HFFc6 (cell line): ENCODE measurements at regions not wholly inside any gene's neighbourhood (a gene's known extent, or its start where the extent isn't known, plus 50 kb on each side); places are given as distances from the start of the nearest gene placed in this dataset.

Experiments used
- DNase-seq: peaks from one replicate; pipeline ENCODE4 v3.0.0-alpha.2; 2018
- H3K27ac Mint-ChIP-seq: 2 replicates; pipeline ENCODE4 v1.8.0; 2020; ENCODE audit warnings: mild to moderate bottlenecking, mixed read lengths
- H3K27me3 Mint-ChIP-seq: 2 replicates; pipeline ENCODE4 v1.8.0; 2021; ENCODE audit warnings: mild to moderate bottlenecking, moderate library complexity, mixed read lengths; ENCODE audit not compliant: insufficient read depth
- H3K36me3 Mint-ChIP-seq: 2 replicates; pipeline ENCODE4 v1.8.0; 2021; ENCODE audit warnings: low read depth, mixed read lengths
- H3K4me1 Mint-ChIP-seq: 2 replicates; pipeline ENCODE4 v1.8.0; 2020; ENCODE audit warnings: low read depth, mixed read lengths
- H3K4me3 Mint-ChIP-seq: 2 replicates; pipeline ENCODE4 v1.8.0; 2020; ENCODE audit warnings: mild to moderate bottlenecking, moderate library complexity, mixed read lengths
- H3K9me3 Mint-ChIP-seq: 2 replicates; pipeline ENCODE4 v1.8.0; 2020; ENCODE audit warnings: mild to moderate bottlenecking, mixed read lengths
- CTCF ChIP-seq: fragments of 200-600 bp; sonication (generic); IDR thresholded peaks from 2 replicates; pipeline ENCODE4 v1.5.0; 2021; ENCODE audit warnings: antibody characterized with exemption, mild to moderate bottlenecking

- no peak overlapping the region for H3K4me3 Mint-ChIP-seq
- H3K36me3 Mint-ChIP-seq = no peaks in the 10 kb centered on the region
- peaks cover 2% of the 10 kb centered on the region; the same call in 1 of the 2 replicates for H3K27me3 Mint-ChIP-seq
- H3K4me1 Mint-ChIP-seq = no peaks in the 10 kb centered on the region
- no peak for DNase-seq
- TF ChIP-seq CTCF = no peak
- no peak overlapping the region for H3K27ac Mint-ChIP-seq
- H3K9me3 Mint-ChIP-seq = no peaks in the 10 kb centered on the region
These were observed 121.0 kb upstream of the SH3BP4 start for GRCh38 chr2:234830853-234831252.

GRCh38 chr2:234829074-234829455, 122.8 kb upstream of the SH3BP4 start:
- H3K4me1 Mint-ChIP-seq = no peaks in the 10 kb centered on the region
- H3K4me3 Mint-ChIP-seq = no peak overlapping the region
- H3K36me3 Mint-ChIP-seq = no peaks in the 10 kb centered on the region
- no peaks in the 10 kb centered on the region for H3K9me3 Mint-ChIP-seq
- TF ChIP-seq CTCF = no peak
- no peak for DNase-seq
- no peak overlapping the region for H3K27ac Mint-ChIP-seq
- peaks cover 2% of the 10 kb centered on the region; the same call in 1 of the 2 replicates for H3K27me3 Mint-ChIP-seq

- DNase-seq = no peak
These were observed 123.3 kb upstream of the SH3BP4 start for GRCh38 chr2:234828382-234829073.

GRCh38 chr2:234827096-234827860, 124.5 kb upstream of the SH3BP4 start:
- no peaks in the 10 kb centered on the region for H3K27me3 Mint-ChIP-seq
- DNase-seq = no peak
- TF ChIP-seq CTCF = no peak

More at GRCh38 chr2:234828382-234829073, 123.3 kb upstream of the SH3BP4 start:
- no peak for TF ChIP-seq CTCF
- Mint-ChIP-seq H3K27me3 (no peaks in the 10 kb centered on the region), H3K27ac (no peak overlapping the region), H3K36me3 (no peaks in the 10 kb centered on the region), H3K9me3 (no peaks in the 10 kb centered on the region), H3K4me3 (no peak overlapping the region), H3K4me1 (no peaks in the 10 kb centered on the region)

GRCh38 chr2:234826681-234827080, 125.1 kb upstream of the SH3BP4 start:
- Mint-ChIP-seq H3K36me3 (no peaks in the 10 kb centered on the region), H3K27ac (no peak overlapping the region), H3K4me1 (no peaks in the 10 kb centered on the region), H3K27me3 (no peaks in the 10 kb centered on the region), H3K9me3 (no peaks in the 10 kb centered on the region), H3K4me3 (no peak overlapping the region)
- TF ChIP-seq CTCF = no peak
- DNase-seq = no peak

More at GRCh38 chr2:234827096-234827860, 124.5 kb upstream of the SH3BP4 start:
- Mint-ChIP-seq H3K9me3 (no peaks in the 10 kb centered on the region), H3K4me1 (no peaks in the 10 kb centered on the region), H3K4me3 (no peak overlapping the region), H3K27ac (no peak overlapping the region), H3K36me3 (no peaks in the 10 kb centered on the region)
